ENCODE measurements at regions not wholly inside any gene's neighbourhood (a gene's known extent, or its start where the extent isn't known, plus 50 kb on each side); places are given as distances from the start of the nearest gene placed in this dataset.

DNA sequence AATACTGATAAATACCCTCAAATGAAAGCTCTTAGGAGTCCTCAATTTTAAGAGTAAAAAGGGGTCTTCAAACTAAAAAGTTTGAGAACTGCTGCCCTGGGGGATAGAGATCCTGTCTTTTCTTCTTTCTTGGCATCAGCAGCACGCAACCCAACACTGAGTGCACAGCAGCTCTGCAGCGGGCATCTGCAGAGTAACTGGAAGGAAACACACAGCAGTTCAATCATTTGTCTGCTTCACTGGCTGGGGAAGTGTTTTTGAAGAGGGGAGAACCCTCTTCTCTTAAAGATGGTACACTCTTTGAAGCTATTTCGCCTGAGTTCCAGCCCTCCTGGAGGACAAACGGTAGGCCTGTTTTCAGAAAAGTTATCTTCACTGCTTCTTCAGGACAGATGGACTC is 193.6 kb downstream of the FGFR2 start:
- no peak for DNase-seq

DNA sequence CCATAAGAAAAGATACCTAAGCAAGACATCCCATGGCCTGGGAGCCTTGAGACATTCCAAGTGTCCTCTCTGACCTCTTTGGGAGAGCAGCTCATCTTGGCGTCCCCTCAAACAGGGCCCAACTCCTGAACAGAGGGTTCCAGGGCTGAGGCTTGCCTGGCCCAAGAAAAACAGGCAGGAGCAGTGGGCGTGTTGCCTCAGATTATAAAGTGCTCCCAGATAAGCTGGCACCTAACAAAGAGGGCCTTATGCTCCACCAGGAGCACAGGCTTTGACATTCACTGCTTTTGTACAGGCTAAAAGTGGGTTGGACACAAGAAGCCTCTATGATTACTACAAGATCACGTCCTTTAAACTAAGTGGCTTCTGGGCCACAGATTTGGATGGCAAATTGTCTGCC is 193.1 kb downstream of the FGFR2 start:
- no peak for DNase-seq

DNA sequence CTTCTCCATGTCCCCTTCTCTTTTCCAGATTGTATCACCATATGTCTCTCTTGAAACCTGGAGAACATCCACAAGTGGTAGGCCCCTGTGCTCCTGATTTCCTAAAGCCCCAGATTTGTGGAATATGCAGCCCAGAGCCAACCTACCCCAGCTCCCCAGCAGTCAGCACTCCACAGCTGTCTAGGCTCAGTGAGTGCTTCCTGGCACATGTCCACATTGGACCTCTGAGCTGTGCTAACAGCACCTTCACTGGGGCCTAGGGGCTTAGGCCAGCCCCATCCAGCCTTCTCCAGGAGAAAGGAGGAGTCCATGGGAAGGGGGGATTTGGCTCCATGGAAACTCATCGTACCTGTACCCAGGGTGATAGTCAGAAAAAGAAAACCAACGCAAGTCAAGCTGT is 192.7 kb downstream of the FGFR2 start:
- no peak for DNase-seq

DNA sequence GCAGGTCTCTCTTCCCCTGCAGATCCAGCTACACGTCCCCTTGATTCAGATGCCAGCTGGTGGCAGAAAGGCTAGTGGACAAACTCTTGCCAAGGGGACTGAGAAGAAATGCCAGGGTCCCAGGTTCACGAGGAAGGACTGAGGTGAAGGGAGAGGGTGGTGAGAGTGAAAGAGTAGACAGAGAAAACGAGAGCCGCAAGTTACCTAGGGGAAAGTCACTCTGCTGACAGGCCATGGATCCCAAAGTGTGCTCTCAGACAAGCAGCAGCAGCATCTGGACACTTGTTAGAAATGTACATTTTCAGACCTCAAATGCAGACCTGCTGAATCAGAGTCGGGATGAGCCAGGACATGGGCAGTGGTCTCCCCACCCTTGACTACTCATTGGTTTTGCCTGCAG is 192.3 kb downstream of the FGFR2 start:
- DNase-seq, result no peak

DNA sequence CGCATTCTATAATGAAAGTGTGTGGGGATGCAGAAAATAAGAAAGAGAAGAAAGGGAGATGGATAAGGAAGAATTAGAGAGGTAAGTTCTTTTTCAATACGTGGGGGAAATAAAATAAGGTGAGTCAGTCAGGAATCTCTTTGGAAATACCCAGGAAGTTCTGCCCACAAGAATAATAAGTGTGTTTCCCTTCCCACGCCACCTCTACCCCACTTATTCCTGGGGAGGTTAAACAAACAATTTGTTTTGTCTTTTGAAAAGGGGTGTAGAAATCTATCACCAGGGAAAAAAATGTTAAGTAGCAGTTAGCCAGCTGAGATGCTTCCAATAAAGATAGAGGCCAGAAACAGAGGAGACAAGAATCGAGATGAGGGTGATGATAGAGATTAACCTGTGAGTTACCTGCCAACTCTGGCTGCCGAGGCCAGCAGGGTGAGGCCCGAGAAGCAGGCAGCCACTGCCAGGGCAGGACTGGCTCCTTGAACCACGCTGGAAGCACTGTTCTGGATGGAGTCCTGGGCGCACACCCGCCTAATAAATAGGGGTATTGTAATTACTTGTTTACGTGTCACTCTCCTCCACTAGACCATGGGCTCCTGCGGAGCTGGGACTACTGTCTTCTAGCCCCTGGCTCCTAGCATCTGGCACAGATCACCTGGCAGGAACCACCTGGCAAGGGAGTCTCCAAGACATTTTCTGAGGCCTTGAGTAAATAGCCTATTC is 191.3 kb downstream of the FGFR2 start:
- DNase-seq, result no peak

DNA sequence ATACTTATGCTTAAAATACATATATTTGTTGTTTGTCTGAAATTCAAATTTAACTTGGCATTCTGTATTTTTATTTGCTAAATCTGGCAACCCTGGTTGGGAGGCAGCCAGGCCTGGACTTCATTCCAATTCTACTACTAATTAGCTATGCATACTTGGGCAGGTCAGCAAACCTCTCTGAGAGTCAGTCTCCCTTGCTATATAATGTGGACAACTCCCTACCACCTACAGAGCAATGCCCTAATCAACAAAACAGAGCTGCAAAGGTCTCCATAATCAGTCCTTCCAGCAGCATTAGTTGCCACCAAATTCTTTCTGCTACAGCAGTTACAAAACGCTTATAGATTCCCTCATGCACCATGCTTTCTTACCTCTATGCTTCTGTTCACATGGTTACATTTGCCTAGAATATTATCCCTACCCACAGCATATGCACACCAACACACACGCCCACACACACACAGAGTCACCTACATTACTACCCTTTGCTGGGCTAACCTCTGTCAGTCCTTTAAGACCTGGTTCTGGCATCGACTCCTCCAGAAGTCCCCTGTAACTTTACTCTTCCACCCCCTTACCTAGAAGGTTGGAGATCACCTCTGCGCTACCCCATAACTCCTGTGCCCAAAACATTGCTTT is 188.7 kb downstream of the FGFR2 start:
- no peak for DNase-seq

DNA sequence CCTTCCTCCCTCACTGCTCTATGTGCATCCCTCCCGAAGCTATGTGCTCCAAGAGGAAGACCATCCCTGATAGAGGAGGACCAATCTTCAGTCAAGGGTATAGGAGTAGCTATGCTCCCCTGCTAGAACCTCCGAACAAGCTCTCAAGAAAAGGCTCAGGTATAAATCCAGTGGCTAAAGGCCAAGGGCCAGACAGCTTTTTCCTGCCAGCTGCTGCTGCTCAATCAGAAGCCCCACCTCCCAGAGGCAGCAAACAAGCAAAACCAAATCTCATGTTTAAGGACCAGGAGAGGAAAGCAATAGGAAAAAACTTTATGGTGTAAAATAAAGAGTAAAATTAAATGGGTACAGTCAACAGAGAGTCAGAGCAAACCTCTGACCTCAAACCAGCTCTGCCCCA is 187.2 kb downstream of the FGFR2 start:
- no peak for DNase-seq

DNA sequence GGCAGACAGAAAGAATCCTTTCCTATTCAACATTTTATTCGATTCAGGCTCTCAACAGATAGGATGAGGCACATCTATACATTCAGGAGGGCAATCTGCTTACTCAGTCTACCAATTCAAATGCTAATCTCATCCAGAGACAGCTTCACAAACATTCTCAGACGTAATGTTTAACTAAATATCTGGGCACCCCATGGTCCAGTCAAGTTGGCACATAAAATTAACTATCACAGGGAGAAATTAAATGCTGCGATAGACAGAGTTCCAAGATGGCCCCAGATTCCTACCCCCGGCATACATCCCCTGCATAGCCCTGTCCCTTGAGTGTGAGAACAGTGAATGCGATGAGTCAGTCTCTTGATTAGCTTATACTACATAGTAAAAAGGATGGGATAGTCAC is 184.3 kb downstream of the FGFR2 start:
- no peak for DNase-seq

DNA sequence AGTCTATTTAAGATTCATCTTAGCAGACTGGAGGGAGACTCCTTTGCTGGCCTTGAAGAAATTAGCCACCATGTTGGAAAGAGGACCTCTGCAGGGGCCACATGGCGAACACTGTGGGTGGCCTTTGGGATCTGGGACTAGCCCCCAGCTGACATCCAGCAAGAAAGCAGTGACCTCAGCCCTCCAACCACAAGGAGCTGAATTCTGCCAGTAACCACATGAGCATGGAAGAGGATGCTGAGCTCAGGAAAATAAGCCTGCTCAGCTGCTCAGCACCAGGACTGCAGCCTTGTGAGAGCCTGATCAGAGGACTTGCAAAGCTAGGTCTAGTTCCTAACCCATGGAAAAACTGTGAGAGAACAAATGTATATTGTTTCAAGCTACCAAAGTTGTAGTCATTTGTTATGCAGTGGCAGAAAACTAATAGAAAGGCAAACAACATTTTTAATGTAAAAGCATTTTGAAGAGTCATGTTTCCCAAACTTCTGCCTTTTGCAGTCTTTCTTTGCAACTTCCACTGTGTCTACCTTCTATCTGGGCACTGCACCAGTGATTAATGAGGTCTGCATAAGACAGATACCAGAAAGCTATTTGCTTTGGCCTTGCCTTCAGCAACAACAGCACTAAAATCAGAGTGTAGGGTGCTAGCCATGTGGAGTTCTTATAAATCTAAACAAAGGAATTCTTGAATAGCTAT is 183.7 kb downstream of the FGFR2 start:
- DNase-seq, result no peak

DNA sequence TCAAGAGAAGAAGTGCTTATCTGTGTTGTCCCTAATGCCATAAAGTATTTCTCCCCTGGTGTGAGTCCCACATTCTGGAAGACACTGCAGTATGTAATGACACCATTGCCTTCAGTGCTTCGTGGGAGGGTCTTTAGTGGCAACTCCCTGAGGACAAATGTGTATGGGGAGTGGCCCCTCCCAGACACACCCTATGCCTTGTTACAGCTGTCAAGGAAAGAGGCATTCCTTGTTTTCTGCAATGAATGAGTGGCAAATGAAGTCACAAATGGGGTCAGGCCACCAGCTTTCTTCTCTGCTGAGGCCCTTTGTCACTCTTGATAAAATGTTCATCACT is 183.2 kb downstream of the FGFR2 start:
- DNase-seq, result no peak

DNA sequence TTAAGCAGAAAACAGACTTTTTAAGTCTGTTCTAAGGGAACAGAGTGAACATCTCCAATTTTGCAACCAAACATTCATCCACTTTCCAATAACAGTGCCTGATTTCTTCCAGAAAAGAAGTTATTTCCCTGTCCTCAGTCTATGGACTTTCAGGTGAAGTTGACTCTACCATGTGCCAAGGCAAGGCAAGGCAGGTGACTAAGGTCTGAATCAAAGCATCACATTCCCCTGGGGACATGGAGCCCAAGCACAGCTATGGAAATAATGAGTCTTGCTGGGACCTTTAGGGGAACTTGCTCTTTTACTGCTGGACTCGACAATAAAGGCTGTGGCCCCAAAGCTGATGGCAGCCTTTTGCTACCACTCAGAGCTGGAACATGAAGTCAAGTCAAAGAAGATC is 182.2 kb downstream of the FGFR2 start:
- DNase-seq, result no peak

DNA sequence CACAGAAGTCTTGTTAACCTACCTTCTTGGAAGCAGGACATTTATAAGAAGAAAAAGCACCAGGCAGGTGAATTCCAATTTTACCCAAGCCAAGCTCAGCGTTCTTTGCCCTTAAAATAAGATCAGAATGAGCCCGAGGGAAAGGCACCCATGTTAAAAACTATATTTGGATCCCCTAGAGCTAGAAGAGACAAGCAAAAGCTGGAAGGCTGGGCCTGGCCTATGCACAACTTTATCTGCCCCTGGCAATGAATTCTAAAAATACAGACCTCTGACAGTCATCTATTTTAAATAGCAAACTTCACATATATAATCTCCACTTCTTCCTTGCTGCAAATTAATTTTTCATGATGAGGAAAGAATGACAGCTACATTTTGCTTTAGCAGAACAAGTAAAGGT is 180.9 kb downstream of the FGFR2 start:
- DNase-seq, result no peak

DNA sequence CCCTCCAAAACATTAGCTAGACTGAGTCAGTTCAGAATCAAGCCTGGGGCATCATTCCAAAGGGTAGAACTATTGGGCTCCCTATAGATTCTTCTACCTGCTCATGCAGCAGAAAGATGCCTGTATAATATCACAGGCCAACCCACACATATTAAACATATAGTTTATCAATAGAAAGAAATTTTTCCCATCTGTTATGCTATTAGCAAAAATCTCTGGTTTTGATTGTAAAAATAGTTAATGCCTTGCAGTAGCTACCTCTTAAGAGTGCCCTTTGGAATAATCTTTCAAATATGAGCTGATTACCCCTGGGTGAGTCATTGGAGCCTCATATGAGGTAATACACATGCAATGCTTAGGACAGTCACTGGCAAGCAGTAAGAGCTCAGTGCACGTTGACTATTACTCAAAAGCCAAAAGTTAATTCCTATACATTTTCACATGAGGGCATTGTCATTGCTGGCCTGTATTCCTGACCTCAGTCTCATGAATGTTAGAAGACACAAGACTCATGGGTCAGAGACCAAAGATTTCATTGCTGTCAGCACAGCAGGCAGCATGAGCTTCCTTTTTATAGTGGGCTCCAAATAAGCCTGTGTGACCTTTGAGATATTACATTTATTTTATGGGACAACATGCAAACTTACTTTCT is 180.0 kb downstream of the FGFR2 start:
- peak; percentile 52 for DNase-seq

DNA sequence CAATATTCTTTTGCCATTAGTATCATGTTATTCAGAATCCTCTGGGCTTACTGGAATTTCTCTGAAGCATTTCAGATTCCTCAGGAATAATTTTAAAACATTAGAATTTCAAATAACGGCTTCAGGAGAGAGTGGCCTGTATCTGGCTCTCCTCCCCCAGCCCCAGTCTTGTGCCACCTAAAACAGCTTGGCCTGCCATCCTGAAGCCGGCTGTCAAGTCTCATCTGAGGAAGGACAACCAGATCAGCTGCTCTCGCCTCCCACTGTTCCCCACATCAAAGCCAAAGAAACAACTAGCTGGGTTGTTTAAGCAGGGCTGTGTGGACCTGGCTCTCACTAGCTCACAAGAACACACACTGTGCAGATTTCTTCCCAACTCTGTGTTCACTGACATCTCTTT is 178.2 kb downstream of the FGFR2 start:
- DNase-seq, result no peak

DNA sequence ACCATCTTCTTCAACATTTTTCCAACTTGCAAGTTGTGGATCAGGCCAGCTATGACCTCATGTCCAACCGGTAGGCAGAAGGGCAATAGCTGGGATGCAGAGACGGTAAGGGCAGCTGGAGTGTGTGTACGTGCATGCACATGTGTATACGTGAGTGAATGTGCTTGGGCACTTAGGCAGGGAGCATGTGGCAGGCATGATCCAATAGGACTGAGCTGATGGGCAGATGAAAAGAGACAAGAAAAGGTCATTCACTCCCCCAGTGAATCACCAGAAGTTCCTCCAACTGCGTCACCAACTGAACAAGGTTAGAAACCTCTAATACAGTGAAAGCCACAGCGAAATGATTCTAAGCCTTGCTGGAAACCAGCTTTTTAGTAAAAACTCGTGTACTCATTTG is 176.1 kb downstream of the FGFR2 start:
- DNase-seq, result no peak

DNA sequence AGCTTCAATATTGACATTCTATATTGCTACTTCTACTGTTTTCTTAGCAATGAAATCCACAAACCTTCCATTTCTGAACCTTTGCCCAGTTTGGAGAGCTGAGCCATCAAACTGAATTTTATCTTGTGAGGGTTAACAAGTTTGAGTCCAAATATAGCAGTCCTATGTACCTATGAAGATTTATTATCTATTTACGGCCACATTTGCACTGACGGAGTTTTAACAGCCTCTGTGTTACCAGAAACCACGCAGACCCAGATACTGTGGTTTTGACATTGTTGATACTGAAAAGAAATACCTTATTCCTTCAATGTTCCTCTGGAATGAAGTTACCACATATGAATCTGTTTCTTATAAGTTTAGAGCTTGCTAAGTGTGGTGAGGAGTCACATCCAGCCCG is 172.6 kb downstream of the FGFR2 start:
- DNase-seq, result no peak

DNA sequence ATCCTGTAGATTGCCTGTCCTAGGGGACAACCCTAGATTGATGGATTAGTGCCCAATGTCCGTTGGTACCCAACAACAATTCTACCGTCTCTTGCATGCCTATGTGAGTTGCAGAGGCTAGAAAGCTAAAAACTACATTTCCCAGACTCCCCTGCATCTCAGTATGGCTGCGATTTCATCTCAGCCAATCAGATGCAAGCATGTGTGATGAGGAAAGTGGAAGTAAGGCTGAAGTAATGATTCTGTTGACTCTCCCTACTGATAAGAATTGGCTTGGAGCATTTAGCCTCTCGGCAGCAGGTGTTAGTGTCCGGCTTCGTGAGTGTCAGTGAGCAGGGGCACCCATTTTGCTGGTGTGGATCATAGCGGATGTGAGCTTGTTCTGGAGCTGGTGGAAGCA is 171.9 kb downstream of the FGFR2 start:
- DNase-seq, result no peak
